ENCODE measurements at regions not wholly inside any gene's neighbourhood (a gene's known extent, or its start where the extent isn't known, plus 50 kb on each side); places are given as distances from the start of the nearest gene placed in this dataset.
"Not testable (repeated sequence)": the region's sequence is repeated elsewhere in the genome, so short reads cannot be mapped to it uniquely, and the experiment has no call there.

GRCh38 chrX:144006811-144007210 lies 122.9 kb downstream of the UBE2NL start:
- no peak overlapping the region for H3K4me3 ChIP-seq (ENCODE audit: low read depth, low read length)
- peak; percentile 3 for DNase-seq (ENCODE audit: low read depth)
- in situ Hi-C loops (cut with HindIII; ENCODE audit: low sequenced_read_pairs) = no loop called here
- TF ChIP-seq CTCF (IDR thresholded peaks at IDR 0.05; ENCODE audit: low read depth, low read length, missing control alignments) = no peak

GRCh38 chrX:144040793-144041192 lies 156.9 kb downstream of the UBE2NL start:
- TF ChIP-seq CTCF (IDR thresholded peaks at IDR 0.05; ENCODE audit: low read depth, low read length, missing control alignments) = no peak
- DNase-seq (ENCODE audit: low read depth) = no peak
- no peak overlapping the region for H3K4me3 ChIP-seq (ENCODE audit: low read depth, low read length)
- in situ Hi-C loops (cut with HindIII; ENCODE audit: low sequenced_read_pairs) = no loop called here

GRCh38 chrX:144042271-144042670 lies 158.4 kb downstream of the UBE2NL start:
- no peak for TF ChIP-seq CTCF (IDR thresholded peaks at IDR 0.05; ENCODE audit: low read depth, low read length, missing control alignments)
- in situ Hi-C loops (cut with HindIII; ENCODE audit: low sequenced_read_pairs) = no loop called here
- no peak overlapping the region for H3K4me3 ChIP-seq (ENCODE audit: low read depth, low read length)
- DNase-seq (ENCODE audit: low read depth) = no peak

- DNase-seq (ENCODE audit: low read depth) = no peak
- in situ Hi-C loops (cut with HindIII; ENCODE audit: low sequenced_read_pairs) = no loop called here
- H3K4me3 ChIP-seq (ENCODE audit: low read depth, low read length) = no peak overlapping the region
- TF ChIP-seq CTCF (IDR thresholded peaks at IDR 0.05; ENCODE audit: low read depth, low read length, missing control alignments) = no peak
Observed at GRCh38 chrX:144075432-144075831, 191.6 kb downstream of the UBE2NL start.

GRCh38 chrX:144082237-144082636 lies 198.4 kb downstream of the UBE2NL start:
- in situ Hi-C loops (cut with HindIII; ENCODE audit: low sequenced_read_pairs) = not testable (repeated sequence)

GRCh38 chrX:144089674-144090073 lies 205.8 kb downstream of the UBE2NL start:
- DNase-seq (ENCODE audit: low read depth); in situ Hi-C loops (cut with HindIII; ENCODE audit: low sequenced_read_pairs); H3K4me3 ChIP-seq (ENCODE audit: low read depth, low read length): not testable (repeated sequence)

More at GRCh38 chrX:144082237-144082636, 198.4 kb downstream of the UBE2NL start:
- DNase-seq (ENCODE audit: low read depth); H3K4me3 ChIP-seq (ENCODE audit: low read depth, low read length): not testable (repeated sequence)

- DNase-seq (ENCODE audit: low read depth); in situ Hi-C loops (cut with HindIII; ENCODE audit: low sequenced_read_pairs); H3K4me3 ChIP-seq (ENCODE audit: low read depth, low read length): not testable (repeated sequence)
Observed at GRCh38 chrX:144092116-144092515, 208.2 kb downstream of the UBE2NL start.

GRCh38 chrX:144119490-144119889 lies 235.6 kb downstream of the UBE2NL start:
- in situ Hi-C loops (cut with HindIII; ENCODE audit: low sequenced_read_pairs); DNase-seq (ENCODE audit: low read depth); H3K4me3 ChIP-seq (ENCODE audit: low read depth, low read length): not testable (repeated sequence)

GRCh38 chrX:144121566-144121965 lies 237.7 kb downstream of the UBE2NL start:
- H3K4me3 ChIP-seq (ENCODE audit: low read depth, low read length); in situ Hi-C loops (cut with HindIII; ENCODE audit: low sequenced_read_pairs); DNase-seq (ENCODE audit: low read depth): not testable (repeated sequence)

GRCh38 chrX:144127570-144128169 lies 243.8 kb downstream of the UBE2NL start:
- H3K4me3 ChIP-seq (ENCODE audit: low read depth, low read length); DNase-seq (ENCODE audit: low read depth); in situ Hi-C loops (cut with HindIII; ENCODE audit: low sequenced_read_pairs): not testable (repeated sequence)

GRCh38 chrX:144129511-144129910 lies 245.6 kb downstream of the UBE2NL start:
- H3K4me3 ChIP-seq (ENCODE audit: low read depth, low read length); in situ Hi-C loops (cut with HindIII; ENCODE audit: low sequenced_read_pairs); DNase-seq (ENCODE audit: low read depth): not testable (repeated sequence)

- in situ Hi-C loops (cut with HindIII; ENCODE audit: low sequenced_read_pairs); H3K4me3 ChIP-seq (ENCODE audit: low read depth, low read length): not testable (repeated sequence)
Observed at GRCh38 chrX:144130507-144130906, 246.6 kb downstream of the UBE2NL start.

GRCh38 chrX:144131080-144131479 lies 247.2 kb downstream of the UBE2NL start:
- in situ Hi-C loops (cut with HindIII; ENCODE audit: low sequenced_read_pairs); H3K4me3 ChIP-seq (ENCODE audit: low read depth, low read length); DNase-seq (ENCODE audit: low read depth): not testable (repeated sequence)

More at GRCh38 chrX:144130507-144130906, 246.6 kb downstream of the UBE2NL start:
- not testable (repeated sequence) for DNase-seq (ENCODE audit: low read depth)

Data from astrocyte of the cerebellum (primary cell).